ENCODE measurements at regions not wholly inside any gene's neighbourhood (a gene's known extent, or its start where the extent isn't known, plus 50 kb on each side); places are given as distances from the start of the nearest gene placed in this dataset.
"Not testable (repeated sequence)": the region's sequence is repeated elsewhere in the genome, so short reads cannot be mapped to it uniquely, and the experiment has no call there.

- no peaks in the 10 kb centered on the region for H3K4me1 Mint-ChIP-seq
Observed at GRCh38 chr4:77273412-77273811, 116.4 kb downstream of the CCNG2 start.

GRCh38 chr4:77279114-77279513, 122.1 kb downstream of the CCNG2 start:
- H3K27ac Mint-ChIP-seq; H3K4me1 ChIP-seq (ENCODE audit: insufficient read depth); H3K27me3 ChIP-seq (ENCODE audit: insufficient read depth); H3F3A ChIP-seq (replicated peaks; ENCODE audit: low read depth); DNase-seq (ENCODE audit: low spot score); H3K27me3 Mint-ChIP-seq (ENCODE audit: insufficient read depth, low read depth, poor library complexity); H2AFZ ChIP-seq; ATAC-seq; H3K4me3 ChIP-seq; H3K79me2 ChIP-seq (replicated peaks; ENCODE audit: insufficient read depth); H3K36me3 Mint-ChIP-seq (ENCODE audit: low read depth); H3K4me3 Mint-ChIP-seq; H3K4me1 Mint-ChIP-seq; H3K9me2 ChIP-seq (ENCODE audit: insufficient read depth); H3K9me3 Mint-ChIP-seq; H3K27ac ChIP-seq (ENCODE audit: low read depth); H3K4me2 ChIP-seq; H3K36me3 ChIP-seq (ENCODE audit: insufficient read depth); H4K20me1 ChIP-seq (replicated peaks; ENCODE audit: insufficient read depth): not testable (repeated sequence)

More at GRCh38 chr4:77273412-77273811, 116.4 kb downstream of the CCNG2 start:
- TF ChIP-seq CREB1 (CRISPR knock-in tag; IDR thresholded peaks at IDR 0.05; ENCODE audit: low read depth) (no peak), ZNF331 (CRISPR knock-in tag; IDR thresholded peaks at IDR 0.05; ENCODE audit: low read depth) (no peak), STAT1 (IDR thresholded peaks at IDR 0.05; ENCODE audit: unreplicated experiment) (no peak), ETS1 (IDR thresholded peaks at IDR 0.05) (no peak), ZNF114 (CRISPR knock-in tag; IDR thresholded peaks at IDR 0.05) (no peak), CTCF (conservative IDR thresholded peaks at IDR 0.05; ENCODE audit: low read depth in 2 of 2) (no peak), NANOG (IDR thresholded peaks at IDR 0.05; ENCODE audit: borderline replicate concordance) (no peak), REST (IDR thresholded peaks at IDR 0.05; ENCODE audit: unreplicated experiment) (no peak), EZH2 (IDR thresholded peaks at IDR 0.05; ENCODE audit: low read depth, unreplicated experiment) (no peak), POLR2AphosphoS5 (IDR thresholded peaks at IDR 0.05; ENCODE audit: low read depth) (no peak)
- Mint-ChIP-seq H3K36me3 (ENCODE audit: low read depth) (no peaks in the 10 kb centered on the region), H3K9me3 (no peaks in the 10 kb centered on the region; the same call in 1 of the 3 replicates), H3K27ac (no peak overlapping the region), H3K27me3 (ENCODE audit: insufficient read depth, low read depth, poor library complexity) (peaks cover 9% of the 10 kb centered on the region), H3K4me3 (no peak overlapping the region)
- Histone ChIP-seq H3K4me2 (no peak overlapping the region), H3K4me3 (no peak overlapping the region), H3K4me1 (ENCODE audit: insufficient read depth) (no peaks in the 10 kb centered on the region), H3K79me2 (replicated peaks; ENCODE audit: insufficient read depth) (no peaks in the 10 kb centered on the region), H2AFZ (no peak overlapping the region), H3F3A (replicated peaks; ENCODE audit: low read depth) (no peaks in the 10 kb centered on the region), H3K27me3 (ENCODE audit: insufficient read depth) (no peaks in the 10 kb centered on the region), H3K27ac (ENCODE audit: low read depth) (no peak overlapping the region), H3K36me3 (ENCODE audit: insufficient read depth) (no peaks in the 10 kb centered on the region), H3K9me2 (ENCODE audit: insufficient read depth) (peaks cover 17% of the 10 kb centered on the region), H4K20me1 (replicated peaks; ENCODE audit: insufficient read depth) (no peaks in the 10 kb centered on the region)
- no peak for DNase-seq (ENCODE audit: low spot score)
- no peak for ATAC-seq
